Esophagus squamous epithelium (tissue), 4 donors: ENCODE measurements at regions not wholly inside any gene's neighbourhood (a gene's known extent, or its start where the extent isn't known, plus 50 kb on each side); places are given as distances from the start of the nearest gene placed in this dataset.

ENCODE experiments used
- POLR2A ChIP-seq, 4 donors: fragments of 450-650 bp; IDR thresholded peaks; one replicate each; pipeline ENCODE4 v1.6.1; 2017; ENCODE audit warnings: antibody characterized with exemption in 4 of 4, mild to moderate bottlenecking in 4 of 4, moderate library complexity in 3 of 4
- TF ChIP-seq, protein P1 (sequence below), 6 experiments: fragments of 450-650 bp in 4 of 6; fragments of 200-600 bp in 2 of 6; sonication (generic) in 2 of 6; IDR thresholded peaks; one replicate each; pipeline ENCODE4 v1.5.1; 2016 to 2019; ENCODE audit warnings: antibody characterized with exemption in 6 of 6, mild to moderate bottlenecking in 4 of 6, moderate library complexity in 4 of 6

DNA sequence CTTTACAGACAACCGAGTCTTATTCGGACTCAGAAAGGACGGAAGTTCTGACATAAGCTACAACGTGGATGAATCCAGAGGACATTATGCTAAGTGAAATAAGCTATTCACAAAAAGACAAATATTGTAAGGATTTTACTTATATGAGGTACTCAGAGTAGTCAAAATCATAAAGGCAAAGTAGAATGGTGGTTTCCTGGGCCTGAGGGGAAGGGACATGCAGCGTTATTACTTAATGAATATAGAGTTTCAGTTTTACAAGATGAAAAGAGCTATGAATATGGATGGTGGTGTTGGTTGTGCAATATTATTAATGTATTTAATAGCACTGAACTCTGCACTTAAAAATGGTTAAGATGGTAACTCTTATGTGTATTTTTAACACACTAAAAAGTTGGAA is 419.1 kb upstream of the SGCG start:
- TF ChIP-seq, protein P1, sequence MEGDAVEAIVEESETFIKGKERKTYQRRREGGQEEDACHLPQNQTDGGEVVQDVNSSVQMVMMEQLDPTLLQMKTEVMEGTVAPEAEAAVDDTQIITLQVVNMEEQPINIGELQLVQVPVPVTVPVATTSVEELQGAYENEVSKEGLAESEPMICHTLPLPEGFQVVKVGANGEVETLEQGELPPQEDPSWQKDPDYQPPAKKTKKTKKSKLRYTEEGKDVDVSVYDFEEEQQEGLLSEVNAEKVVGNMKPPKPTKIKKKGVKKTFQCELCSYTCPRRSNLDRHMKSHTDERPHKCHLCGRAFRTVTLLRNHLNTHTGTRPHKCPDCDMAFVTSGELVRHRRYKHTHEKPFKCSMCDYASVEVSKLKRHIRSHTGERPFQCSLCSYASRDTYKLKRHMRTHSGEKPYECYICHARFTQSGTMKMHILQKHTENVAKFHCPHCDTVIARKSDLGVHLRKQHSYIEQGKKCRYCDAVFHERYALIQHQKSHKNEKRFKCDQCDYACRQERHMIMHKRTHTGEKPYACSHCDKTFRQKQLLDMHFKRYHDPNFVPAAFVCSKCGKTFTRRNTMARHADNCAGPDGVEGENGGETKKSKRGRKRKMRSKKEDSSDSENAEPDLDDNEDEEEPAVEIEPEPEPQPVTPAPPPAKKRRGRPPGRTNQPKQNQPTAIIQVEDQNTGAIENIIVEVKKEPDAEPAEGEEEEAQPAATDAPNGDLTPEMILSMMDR (IDR thresholded peaks at IDR 0.05), result no peak
- no peak for TF ChIP-seq POLR2A (IDR thresholded peaks at IDR 0.05)
